HepG2 (cell line): ENCODE measurements at regions not wholly inside any gene's neighbourhood (a gene's known extent, or its start where the extent isn't known, plus 50 kb on each side); places are given as distances from the start of the nearest gene placed in this dataset.
A peak's percentile ranks its signal among the peaks of the same experiment; 100 is the strongest.

Experiments used
- ATAC-seq: fragments of 200-7000 bp; cut with Tn5 transposase; 3 replicates; pipeline ENCODE4 v1.9.1; 2020; ENCODE audit warnings: mild to moderate bottlenecking, moderate library complexity
- BruUV-seq: library from RNA; stranded (reverse); fragments of 400-500 nt; replicated peaks from 2 replicates; lab custom pipeline; 2021; lab: Mats Ljungman, UMichigan
- CTCF ChIA-PET: fragments of 300-600 bp; formaldehyde crosslinking; extraction: SDS; loops from one replicate; lab custom pipeline; 2021; ENCODE audit warnings: low total read pairs, inconsistent platforms, low intra/inter-chr PET ratio; lab: Yijun Ruan, JAX
- POLR2A ChIA-PET: fragments of 350-600 bp; sonication (Branson Sonifier 250); formaldehyde crosslinking; loops from one replicate; lab custom pipeline; 2020; ENCODE audit warnings: antibody characterized with exemption, inconsistent platforms; lab: Yijun Ruan, JAX
- DNase-seq: peaks from one replicate; pipeline ENCODE4 v3.0.0-alpha.2; 2015; ENCODE audit warnings: low spot score
- FAIRE-seq: peaks from 3 replicates; lab custom pipeline; 2011; peaks lifted over from hg19 to GRCh38; lab: Jason Lieb, UNC
- H2AFZ ChIP-seq: one replicate; pipeline ENCODE4 v1.6.1; 2011; ENCODE audit warnings: low read length, inconsistent platforms
- H3K27ac ChIP-seq: fragments of 300-600 bp; 3 replicates; pipeline ENCODE4 v1.8.0; 2011; ENCODE audit warnings: mixed run types, mild to moderate bottlenecking, mixed read lengths, low read length, inconsistent platforms; ENCODE audit not compliant: insufficient read depth; ENCODE audit errors: extremely low read length
- H3K27me3 ChIP-seq, 2 experiments: fragments of 200-600 bp in 1 of 2; 2 replicates in 1 of 2; 3 replicates in 1 of 2; pipeline versions ENCODE4 v1.6.0 to v1.8.0; 2011; ENCODE audit warnings: low read length in 2 of 2, mild to moderate bottlenecking in 2 of 2, moderate library complexity in 2 of 2, inconsistent platforms in 1 of 2; ENCODE audit not compliant: insufficient read depth in 2 of 2, control insufficient read depth in 1 of 2
- H3K36me3 ChIP-seq, 2 experiments: fragments of 200-600 bp in 1 of 2; replicated peaks in 1 of 2; 2 replicates in 1 of 2; 3 replicates in 1 of 2; pipeline versions ENCODE4 v1.5.1 to v1.8.0; 2011; ENCODE audit warnings: low read length in 2 of 2, inconsistent platforms in 1 of 2; ENCODE audit not compliant: insufficient read depth in 2 of 2, control insufficient read depth in 1 of 2
- H3K4me1 ChIP-seq: 2 replicates; pipeline ENCODE4 v1.5.1; 2012; ENCODE audit warnings: low read length, inconsistent platforms; ENCODE audit not compliant: insufficient read depth
- H3K4me2 ChIP-seq: 2 replicates; pipeline ENCODE4 v1.6.0; 2011; ENCODE audit warnings: low read depth, low read length, inconsistent platforms
- H3K4me3 ChIP-seq, 3 experiments: fragments of 200-600 bp in 1 of 3; sonication (generic), shearing (Covaris generic) in 1 of 3; replicated peaks in 1 of 3; 2 replicates each; pipeline ENCODE4 v1.5.1; 2011 to 2016; ENCODE audit warnings: low read length in 3 of 3, inconsistent platforms in 2 of 3, low read depth in 2 of 3, mild to moderate bottlenecking in 2 of 3, control low read depth in 1 of 3, mixed read lengths in 1 of 3; ENCODE audit not compliant: insufficient read depth in 1 of 3
- H3K79me2 ChIP-seq: one replicate; pipeline ENCODE4 v1.6.1; 2011; ENCODE audit warnings: low read length, inconsistent platforms; ENCODE audit not compliant: insufficient read depth
- H3K9ac ChIP-seq: 2 replicates; pipeline ENCODE4 v1.6.0; 2011; ENCODE audit warnings: mild to moderate bottlenecking, low read depth, low read length, inconsistent platforms; ENCODE audit not compliant: insufficient read depth
- H3K9me3 ChIP-seq: 2 replicates; pipeline ENCODE4 v1.5.1; 2012; ENCODE audit warnings: mild to moderate bottlenecking, low read length
- H4K20me1 ChIP-seq: 2 replicates; pipeline ENCODE4 v1.6.0; 2011; ENCODE audit warnings: inconsistent platforms, mild to moderate bottlenecking, low read length, moderate library complexity; ENCODE audit not compliant: insufficient read depth
- ATRX ChIP-seq: sonication (generic); formaldehyde crosslinking; IDR thresholded peaks from 2 replicates; pipeline ENCODE4 v1.4.0; 2020; ENCODE audit warnings: missing genetic modification reagents, borderline replicate concordance
- DR1 ChIP-seq: sonication (generic); formaldehyde crosslinking; IDR thresholded peaks from 2 replicates; pipeline ENCODE4 v1.8.0; 2021; ENCODE audit warnings: mild to moderate bottlenecking, missing genetic modification reagents, inconsistent platforms
- KAT2B ChIP-seq: fragments of 150-350 bp; IDR thresholded peaks from 2 replicates; pipeline ENCODE4 v1.6.1; 2014; ENCODE audit warnings: low read depth, low read length, borderline replicate concordance
- MXD4 ChIP-seq: IDR thresholded peaks from 2 replicates; pipeline ENCODE4 v1.6.1; 2016; ENCODE audit warnings: mild to moderate bottlenecking, missing biosample characterization, missing genetic modification reagents
- NKX3-1 ChIP-seq: sonication (generic); formaldehyde crosslinking; IDR thresholded peaks from 2 replicates; pipeline ENCODE4 v1.5.0; 2020; ENCODE audit warnings: missing genetic modification reagents
- ZBTB7B ChIP-seq: sonication (generic); formaldehyde crosslinking; IDR thresholded peaks from 2 replicates; pipeline ENCODE4 v1.4.0; 2020; ENCODE audit warnings: missing genetic modification reagents
- ZNF235 ChIP-seq: sonication (generic); formaldehyde crosslinking; IDR thresholded peaks from 2 replicates; pipeline ENCODE4 v1.8.1; 2023; ENCODE audit warnings: mild to moderate bottlenecking, missing genetic modification reagents, borderline replicate concordance
- ZNF326 ChIP-seq: sonication (generic); formaldehyde crosslinking; IDR thresholded peaks from 2 replicates; pipeline ENCODE4 v1.4.0; 2020; ENCODE audit warnings: missing genetic modification reagents, borderline replicate concordance
- ZNF776 ChIP-seq: sonication (generic); formaldehyde crosslinking; IDR thresholded peaks from 2 replicates; pipeline ENCODE4 v1.4.0; 2020; ENCODE audit warnings: mild to moderate bottlenecking, missing genetic modification reagents
- whole genome bisulfite sequencing: methylation state at CpG from one replicate; pipeline ENCODE4 v1.1.6; 2017; ENCODE audit warnings: low lambda C conversion rate; 5-methylcytosine and 5-hydroxymethylcytosine counted together
- in situ Hi-C: cut with HindIII; loops from 2 replicates; pipeline ENCODE4 v1.10.0; 2017; ENCODE audit warnings: low pct_unique_long_range_greater_than_20kb; ENCODE audit not compliant: extremely low pct_ligation_motif_present
- intact Hi-C: fragments of 100-400 bp; cut with micrococcal nuclease; formaldehyde crosslinking; loops from one replicate; pipeline ENCODE4 v1.10.0; 2022; ENCODE audit not compliant: unreplicated experiment
- TF ChIP-seq, protein P1 (sequence below): sonication (generic); formaldehyde crosslinking; IDR thresholded peaks from 2 replicates; pipeline ENCODE4 v1.9.0; 2021; ENCODE audit warnings: missing genetic modification reagents, borderline replicate concordance
- TF ChIP-seq, protein P2 (sequence below): sonication (generic); formaldehyde crosslinking; IDR thresholded peaks from 2 replicates; pipeline ENCODE4 v1.4.0; 2020; ENCODE audit warnings: missing genetic modification reagents
- TF ChIP-seq, protein P3 (sequence below): fragments of 450-650 bp; IDR thresholded peaks from 2 replicates; pipeline ENCODE4 v1.6.1; 2016
- TF ChIP-seq, protein P4 (sequence below): sonication (generic); formaldehyde crosslinking; IDR thresholded peaks from 2 replicates; pipeline ENCODE4 v1.5.1; 2020; ENCODE audit warnings: missing genetic modification reagents, mild to moderate bottlenecking, borderline replicate concordance

DNA sequence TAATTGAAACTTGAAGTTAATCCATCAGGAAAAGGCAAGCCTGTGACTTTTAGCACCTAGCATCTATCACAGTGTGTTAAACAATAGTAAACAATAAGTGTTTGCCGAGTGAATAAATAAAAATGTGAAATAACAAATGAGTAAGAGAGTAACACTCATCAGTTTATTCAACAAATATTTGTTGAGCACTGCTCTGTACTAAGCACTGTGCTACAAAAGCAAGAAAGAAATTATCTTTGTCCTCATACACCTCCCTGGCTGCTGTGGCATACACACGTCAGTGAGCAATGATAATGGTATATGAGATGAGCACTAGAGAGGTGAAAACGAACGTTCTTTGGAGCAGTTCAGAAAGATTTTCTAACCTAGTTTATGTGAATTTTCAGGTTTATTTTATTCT is 295.0 kb upstream of the LRRC7 start:
- no peak for FAIRE-seq
- H3K27me3 ChIP-seq = no peaks in the 10 kb centered on the region
- BruUV-seq = no TSS peak
- CTCF ChIA-PET = no interaction called here
- in situ Hi-C loops (no loop called here), intact Hi-C loops (no loop called here)
- no peak overlapping the region for H3K9ac ChIP-seq
- H2AFZ ChIP-seq = no peak overlapping the region
- TF ChIP-seq KAT2B (no peak), ATRX (CRISPR knock-in tag) (no peak), MXD4 (CRISPR knock-in tag) (no peak), ZNF235 (no peak), ZBTB7B (CRISPR knock-in tag) (no peak)
- TF ChIP-seq, protein P1, sequence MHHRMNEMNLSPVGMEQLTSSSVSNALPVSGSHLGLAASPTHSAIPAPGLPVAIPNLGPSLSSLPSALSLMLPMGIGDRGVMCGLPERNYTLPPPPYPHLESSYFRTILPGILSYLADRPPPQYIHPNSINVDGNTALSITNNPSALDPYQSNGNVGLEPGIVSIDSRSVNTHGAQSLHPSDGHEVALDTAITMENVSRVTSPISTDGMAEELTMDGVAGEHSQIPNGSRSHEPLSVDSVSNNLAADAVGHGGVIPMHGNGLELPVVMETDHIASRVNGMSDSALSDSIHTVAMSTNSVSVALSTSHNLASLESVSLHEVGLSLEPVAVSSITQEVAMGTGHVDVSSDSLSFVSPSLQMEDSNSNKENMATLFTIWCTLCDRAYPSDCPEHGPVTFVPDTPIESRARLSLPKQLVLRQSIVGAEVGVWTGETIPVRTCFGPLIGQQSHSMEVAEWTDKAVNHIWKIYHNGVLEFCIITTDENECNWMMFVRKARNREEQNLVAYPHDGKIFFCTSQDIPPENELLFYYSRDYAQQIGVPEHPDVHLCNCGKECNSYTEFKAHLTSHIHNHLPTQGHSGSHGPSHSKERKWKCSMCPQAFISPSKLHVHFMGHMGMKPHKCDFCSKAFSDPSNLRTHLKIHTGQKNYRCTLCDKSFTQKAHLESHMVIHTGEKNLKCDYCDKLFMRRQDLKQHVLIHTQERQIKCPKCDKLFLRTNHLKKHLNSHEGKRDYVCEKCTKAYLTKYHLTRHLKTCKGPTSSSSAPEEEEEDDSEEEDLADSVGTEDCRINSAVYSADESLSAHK = no peak
- no peak for ATAC-seq
- no peaks in the 10 kb centered on the region for H4K20me1 ChIP-seq
- peaks cover 75% of the 10 kb centered on the region for H3K9me3 ChIP-seq
- H3K36me3 ChIP-seq = no peaks in the 10 kb centered on the region
- H3K27ac ChIP-seq = no peak overlapping the region
- 35% methylated on average over 4 of the region's 4 CpGs for WGBS
- POLR2A ChIA-PET = no interaction called here
- DNase-seq = no peak
- no peak overlapping the region for H3K4me3 ChIP-seq
- H3K4me2 ChIP-seq = no peak overlapping the region
- H3K79me2 ChIP-seq = no peaks in the 10 kb centered on the region
- no peaks in the 10 kb centered on the region for H3K4me1 ChIP-seq

DNA sequence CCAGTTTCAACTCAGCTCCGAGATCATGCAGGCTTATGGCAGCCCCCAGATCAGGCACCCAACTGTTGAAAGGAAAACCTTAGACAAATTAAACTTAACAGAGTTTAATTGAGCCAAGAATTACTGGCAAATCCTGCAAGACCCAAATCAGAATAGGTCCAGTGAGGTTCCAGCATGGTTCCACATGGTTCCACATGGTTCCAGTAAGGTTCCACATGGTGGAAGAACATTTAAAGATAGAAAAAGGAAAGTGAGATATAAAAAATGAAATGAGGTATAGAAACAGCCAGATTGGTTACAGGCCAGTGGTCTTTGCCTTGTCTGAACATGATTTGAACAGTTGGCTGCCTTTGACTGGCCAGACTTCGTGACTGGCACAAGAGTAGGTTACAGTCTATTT is 288.8 kb upstream of the LRRC7 start:
- H3K36me3 ChIP-seq = no peaks in the 10 kb centered on the region
- no peaks in the 10 kb centered on the region for H3K79me2 ChIP-seq
- ATAC-seq = no peak
- CTCF ChIA-PET = no interaction called here
- 3% methylated on average over 2 of the region's 2 CpGs for WGBS
- H3K9me3 ChIP-seq = peaks cover 50% of the 10 kb centered on the region
- H3K27ac ChIP-seq = no peak overlapping the region
- no peaks in the 10 kb centered on the region for H3K27me3 ChIP-seq
- BruUV-seq = no TSS peak
- H4K20me1 ChIP-seq = no peaks in the 10 kb centered on the region
- H2AFZ ChIP-seq = no peak overlapping the region
- no peak overlapping the region for H3K4me2 ChIP-seq
- no peak overlapping the region for H3K9ac ChIP-seq
- in situ Hi-C loops (no loop called here), intact Hi-C loops (no loop called here)
- no peaks in the 10 kb centered on the region for H3K4me1 ChIP-seq
- DNase-seq = no peak
- H3K4me3 ChIP-seq = no peak overlapping the region
- no peak for FAIRE-seq
- POLR2A ChIA-PET = no interaction called here
- TF ChIP-seq, protein P2, sequence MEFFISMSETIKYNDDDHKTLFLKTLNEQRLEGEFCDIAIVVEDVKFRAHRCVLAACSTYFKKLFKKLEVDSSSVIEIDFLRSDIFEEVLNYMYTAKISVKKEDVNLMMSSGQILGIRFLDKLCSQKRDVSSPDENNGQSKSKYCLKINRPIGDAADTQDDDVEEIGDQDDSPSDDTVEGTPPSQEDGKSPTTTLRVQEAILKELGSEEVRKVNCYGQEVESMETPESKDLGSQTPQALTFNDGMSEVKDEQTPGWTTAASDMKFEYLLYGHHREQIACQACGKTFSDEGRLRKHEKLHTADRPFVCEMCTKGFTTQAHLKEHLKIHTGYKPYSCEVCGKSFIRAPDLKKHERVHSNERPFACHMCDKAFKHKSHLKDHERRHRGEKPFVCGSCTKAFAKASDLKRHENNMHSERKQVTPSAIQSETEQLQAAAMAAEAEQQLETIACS = no peak
- TF ChIP-seq, protein P3, sequence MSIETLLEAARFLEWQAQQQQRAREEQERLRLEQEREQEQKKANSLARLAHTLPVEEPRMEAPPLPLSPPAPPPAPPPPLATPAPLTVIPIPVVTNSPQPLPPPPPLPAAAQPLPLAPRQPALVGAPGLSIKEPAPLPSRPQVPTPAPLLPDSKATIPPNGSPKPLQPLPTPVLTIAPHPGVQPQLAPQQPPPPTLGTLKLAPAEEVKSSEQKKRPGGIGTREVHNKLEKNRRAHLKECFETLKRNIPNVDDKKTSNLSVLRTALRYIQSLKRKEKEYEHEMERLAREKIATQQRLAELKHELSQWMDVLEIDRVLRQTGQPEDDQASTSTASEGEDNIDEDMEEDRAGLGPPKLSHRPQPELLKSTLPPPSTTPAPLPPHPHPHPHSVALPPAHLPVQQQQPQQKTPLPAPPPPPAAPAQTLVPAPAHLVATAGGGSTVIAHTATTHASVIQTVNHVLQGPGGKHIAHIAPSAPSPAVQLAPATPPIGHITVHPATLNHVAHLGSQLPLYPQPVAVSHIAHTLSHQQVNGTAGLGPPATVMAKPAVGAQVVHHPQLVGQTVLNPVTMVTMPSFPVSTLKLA = peak; percentile 96
- TF ChIP-seq, protein P4, sequence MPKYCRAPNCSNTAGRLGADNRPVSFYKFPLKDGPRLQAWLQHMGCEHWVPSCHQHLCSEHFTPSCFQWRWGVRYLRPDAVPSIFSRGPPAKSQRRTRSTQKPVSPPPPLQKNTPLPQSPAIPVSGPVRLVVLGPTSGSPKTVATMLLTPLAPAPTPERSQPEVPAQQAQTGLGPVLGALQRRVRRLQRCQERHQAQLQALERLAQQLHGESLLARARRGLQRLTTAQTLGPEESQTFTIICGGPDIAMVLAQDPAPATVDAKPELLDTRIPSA (CRISPR knock-in tag) = no peak
- TF ChIP-seq NKX3-1 (CRISPR knock-in tag) (no peak), ZNF326 (no peak), DR1 (CRISPR knock-in tag) (no peak), ZNF776 (no peak)
